Stimulated activated naive CD8-positive, alpha-beta T cell treated with anti-CD3 and anti-CD28 coated beads, Interleukin-15, Interleukin-2, amounts not matched to agents 100 U/mL and 50 U/mL, for 24 hours (primary cell): ENCODE measurements at regions not wholly inside any gene's neighbourhood (a gene's known extent, or its start where the extent isn't known, plus 50 kb on each side); places are given as distances from the start of the nearest gene placed in this dataset.

Source experiments
- ATAC-seq: fragments of 150-1000 bp; cut with Tn5 transposase; one replicate; pipeline ENCODE4 v1.10.0; 2021
- DNase-seq: peaks from one replicate; pipeline ENCODE4 v3.0.0; 2021

DNA sequence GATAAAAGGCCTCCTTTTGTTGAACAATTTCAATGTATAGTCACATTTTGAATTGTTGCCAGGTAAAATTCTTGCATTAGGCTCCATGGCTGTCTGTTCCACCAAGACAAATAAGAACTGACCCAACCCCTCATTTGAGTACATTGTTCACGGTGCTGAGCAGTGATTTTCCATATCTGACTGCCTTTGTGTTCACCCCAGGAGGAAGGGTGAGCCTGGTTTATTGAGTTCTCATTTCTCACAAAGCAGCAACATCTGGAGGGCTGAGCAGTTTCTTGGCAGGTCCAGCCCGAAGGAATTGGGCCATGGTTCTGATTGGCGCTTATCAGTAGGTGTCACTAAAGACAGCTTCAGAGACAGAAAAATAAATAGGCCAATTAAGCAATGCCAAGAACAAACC lies 149.1 kb downstream of the BMP4 start:
- ATAC-seq, result no peak
- DNase-seq, result no peak

DNA sequence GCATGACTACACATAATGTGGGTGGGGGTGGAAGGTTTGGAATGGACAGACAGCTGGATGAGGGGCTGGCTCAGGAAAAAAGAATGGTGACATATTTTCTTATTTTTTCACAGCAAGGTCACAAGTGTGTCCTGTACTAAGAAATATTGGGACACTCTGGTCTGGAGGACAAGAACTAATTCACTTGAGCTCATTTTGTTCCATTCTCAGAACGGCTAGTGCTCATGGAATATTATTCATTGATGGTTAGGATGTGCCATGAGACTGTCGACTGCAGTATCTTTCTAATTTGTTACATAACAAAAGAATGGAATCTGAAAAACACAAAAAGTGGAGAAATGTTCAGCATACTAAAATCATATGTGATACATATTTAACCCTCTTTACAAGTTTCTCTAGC lies 149.5 kb downstream of the BMP4 start:
- no peak for DNase-seq
- ATAC-seq, result no peak

DNA sequence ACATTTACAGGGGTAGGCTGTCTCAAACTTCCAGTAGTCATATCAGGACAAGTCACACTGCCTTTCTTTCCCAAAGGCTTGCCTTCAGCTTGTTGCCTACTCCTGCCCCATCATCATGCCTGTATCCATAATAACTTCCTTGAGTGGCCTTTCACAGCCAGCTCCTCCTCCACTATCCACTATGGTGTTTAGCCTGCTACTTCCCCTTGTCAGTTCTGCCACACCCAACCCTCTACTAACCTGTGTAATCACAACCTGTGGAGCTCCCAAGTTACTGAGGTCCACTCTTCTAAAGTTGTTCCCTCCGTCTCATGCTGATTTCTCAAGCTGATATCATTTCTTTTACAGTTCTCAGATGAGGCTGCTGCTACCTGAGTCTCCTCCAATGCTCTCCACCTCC lies 159.9 kb downstream of the BMP4 start:
- no peak for DNase-seq
- no peak for ATAC-seq

DNA sequence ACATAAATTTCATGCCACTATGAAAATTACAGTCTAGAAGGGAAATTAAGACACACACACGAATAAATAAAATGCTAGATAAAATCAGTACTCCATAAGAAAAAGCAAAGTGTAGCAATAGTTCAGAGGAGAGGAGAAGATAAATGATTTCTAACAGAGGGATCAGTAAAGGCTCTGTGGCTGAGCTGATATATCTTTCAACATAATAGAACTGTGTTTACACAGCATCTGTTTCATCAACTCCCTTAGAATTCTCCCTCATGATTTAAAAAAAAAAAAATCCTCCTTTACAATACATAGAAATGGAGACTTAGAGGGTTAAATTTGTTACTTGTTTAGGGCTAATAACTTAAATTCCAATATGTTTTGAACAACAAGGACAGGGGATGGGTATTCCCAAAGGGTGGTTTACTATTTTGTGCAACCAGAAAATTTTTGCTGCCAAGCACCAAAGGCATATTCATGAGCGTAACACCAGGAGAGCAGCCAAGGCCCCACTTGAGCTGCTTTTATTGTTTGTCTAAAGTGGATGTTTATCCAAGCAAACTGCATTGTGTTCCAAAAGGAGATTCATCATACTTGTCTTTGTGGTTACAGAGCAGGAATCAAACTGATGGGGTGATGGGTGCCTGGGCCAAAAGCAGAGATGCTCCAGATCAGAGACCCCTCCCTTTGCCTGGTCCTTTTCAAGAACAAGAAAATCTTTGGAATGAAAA lies 162.7 kb downstream of the BMP4 start:
- DNase-seq, result no peak
- ATAC-seq, result no peak

DNA sequence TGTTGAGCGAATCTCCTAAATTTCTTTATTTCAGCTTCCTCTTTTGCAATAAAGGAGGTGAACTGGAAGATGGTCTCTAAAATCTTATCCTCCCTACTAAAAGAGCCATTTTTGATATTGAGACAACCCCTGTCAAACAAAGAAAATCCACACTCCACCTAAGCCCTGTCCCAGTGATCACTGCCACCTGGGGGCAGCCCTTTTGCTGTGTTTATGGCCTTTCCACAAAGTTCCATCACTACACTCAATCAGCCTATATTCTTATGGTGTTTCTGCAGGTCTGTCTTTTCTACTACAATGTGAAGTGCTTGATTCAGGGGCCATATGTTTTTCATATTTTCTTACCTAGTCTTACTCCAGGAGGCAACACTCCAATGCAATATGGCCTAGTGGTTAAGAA lies 163.7 kb downstream of the BMP4 start:
- DNase-seq, result no peak
- ATAC-seq, result no peak

DNA sequence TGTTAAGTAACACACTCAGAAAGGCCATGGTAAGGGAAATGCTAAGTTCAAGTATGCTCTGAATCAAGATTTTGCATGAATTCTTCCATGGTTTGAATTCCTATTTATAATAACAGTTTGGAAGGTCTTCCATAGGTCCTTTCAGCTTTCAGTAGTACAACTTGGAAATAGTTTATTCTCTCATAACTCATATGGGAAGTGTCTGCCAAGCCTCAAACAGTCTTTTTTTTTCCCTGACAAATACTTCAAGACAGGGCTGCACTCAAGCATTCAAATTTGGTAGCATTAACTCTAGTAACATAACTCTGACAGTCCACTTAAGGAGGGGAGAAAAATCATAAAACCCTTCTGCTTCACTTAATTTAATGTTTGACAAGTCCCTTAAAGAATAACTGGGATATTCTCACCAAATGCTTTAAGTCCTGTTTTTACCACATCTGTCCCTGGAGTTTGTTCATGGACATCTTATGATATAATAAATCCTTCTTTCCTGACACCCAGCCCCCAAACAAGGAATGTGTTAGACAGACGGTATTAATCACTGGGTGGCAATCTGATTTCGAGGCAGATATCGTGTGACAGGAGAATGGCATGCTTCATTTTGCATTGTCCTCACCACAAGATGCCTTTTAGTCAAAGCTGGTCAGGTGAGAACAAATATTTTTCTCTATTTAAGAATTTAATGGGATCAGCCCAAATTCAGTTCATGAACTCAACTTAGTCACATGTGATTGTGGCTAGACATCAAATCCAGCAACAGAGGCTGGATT lies 165.7 kb downstream of the BMP4 start:
- no peak for DNase-seq
- no peak for ATAC-seq

DNA sequence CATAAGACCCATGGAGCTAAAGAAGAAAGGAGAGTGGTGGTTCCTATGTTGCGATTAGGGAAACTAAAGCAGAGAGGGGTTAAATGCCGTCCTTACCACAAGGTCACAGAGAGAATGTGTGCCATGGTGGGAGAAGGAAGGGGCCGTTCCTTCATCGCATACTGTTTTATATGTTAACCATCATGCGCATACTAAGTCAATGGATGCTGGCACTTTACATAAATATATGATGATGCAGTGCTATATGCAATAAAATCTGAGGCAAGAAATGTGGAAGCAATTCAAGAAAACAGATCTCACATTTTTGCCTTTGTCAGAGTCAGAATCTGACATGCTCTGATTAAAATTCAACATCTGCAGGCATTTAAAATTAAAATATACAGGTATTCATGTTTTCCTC lies 168.1 kb downstream of the BMP4 start:
- ATAC-seq (no peak), DNase-seq (no peak)

DNA sequence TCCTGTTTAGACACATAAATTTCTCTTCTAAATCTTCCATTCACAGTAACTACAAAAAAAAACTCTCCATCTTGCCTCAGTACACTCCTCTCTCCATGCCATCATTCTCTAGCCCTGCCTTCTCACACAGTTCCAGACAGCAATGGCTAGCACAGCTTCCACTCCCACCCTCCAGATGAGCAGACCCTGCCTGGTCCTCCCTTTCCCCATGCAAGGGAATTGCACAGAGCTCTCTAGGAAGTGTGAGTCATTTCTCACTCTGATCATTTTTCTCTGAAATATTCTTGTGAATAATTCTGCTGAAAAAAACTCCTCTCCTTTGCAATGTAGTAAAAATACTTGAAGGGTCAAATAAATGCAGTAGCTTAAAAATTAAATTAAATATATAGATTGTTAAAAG lies 170.6 kb downstream of the BMP4 start:
- DNase-seq, result no peak
- no peak for ATAC-seq

GRCh38 chr14:53784688-53785087 lies 171.9 kb downstream of the BMP4 start:
- DNase-seq, result no peak
- ATAC-seq, result no peak

DNA sequence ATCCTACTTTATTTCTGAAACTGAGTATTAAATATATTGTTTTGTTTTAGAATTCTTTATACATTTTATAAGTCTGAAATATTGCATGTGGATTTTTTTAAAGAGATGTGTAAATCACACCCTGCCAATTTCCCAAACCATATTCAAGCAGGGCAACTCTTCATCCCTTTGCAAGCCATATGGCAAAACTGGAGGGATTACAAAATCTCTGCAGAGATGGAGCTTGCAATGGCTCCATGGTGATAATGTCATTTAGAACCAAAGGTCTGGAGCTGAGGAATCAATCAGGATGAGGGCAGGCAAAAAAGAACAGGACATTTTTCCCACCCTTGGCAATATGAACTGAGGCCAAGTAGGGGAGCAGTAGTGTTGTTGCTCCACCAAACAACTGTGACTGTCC lies 173.4 kb downstream of the BMP4 start:
- no peak for DNase-seq

GRCh38 chr14:53780051-53780555 lies 176.5 kb downstream of the BMP4 start:
- no peak for ATAC-seq
- no peak for DNase-seq

More for the DNA sequence above, 173.4 kb downstream of the BMP4 start:
- no peak for ATAC-seq

DNA sequence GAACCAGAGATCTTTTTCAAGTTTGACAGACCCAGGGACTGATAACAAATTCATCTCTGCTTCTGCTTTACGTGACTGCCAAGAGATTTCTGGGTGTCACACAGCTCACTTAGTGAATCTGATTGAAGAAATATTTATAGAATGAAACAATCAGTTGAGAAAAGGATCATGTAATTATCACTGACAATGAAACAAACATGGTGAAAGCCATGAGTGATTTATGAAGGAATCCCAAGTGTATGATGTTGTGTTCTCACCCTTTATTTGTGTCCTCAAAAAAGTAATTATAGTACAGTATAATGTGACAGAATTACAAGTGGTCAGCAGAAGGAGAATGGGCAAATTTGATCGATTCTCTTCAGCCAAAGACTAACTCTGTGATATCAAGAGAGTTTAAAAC lies 177.3 kb downstream of the BMP4 start:
- ATAC-seq, result no peak
- DNase-seq, result no peak

GRCh38 chr14:53778263-53778662 lies 178.4 kb downstream of the BMP4 start:
- DNase-seq (no peak), ATAC-seq (no peak)

DNA sequence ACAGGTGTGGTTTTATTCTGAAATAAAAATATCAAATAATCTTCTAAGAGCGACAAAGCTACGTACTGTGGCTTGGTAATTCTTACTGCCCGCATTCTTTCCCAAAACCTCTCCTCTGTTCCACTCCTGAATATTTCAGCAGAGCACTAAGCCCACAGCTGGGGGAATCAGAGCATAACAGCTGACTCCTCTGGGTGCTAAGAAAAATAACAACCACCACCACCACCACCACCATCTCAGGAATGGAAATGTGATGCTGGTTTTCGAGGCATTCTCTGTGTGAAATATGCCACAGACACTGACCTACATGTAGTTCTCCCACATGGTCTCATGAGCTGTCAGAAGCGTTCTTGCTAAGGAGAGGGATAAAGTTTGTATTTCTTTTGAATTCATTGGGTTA lies 183.7 kb downstream of the BMP4 start:
- DNase-seq (no peak), ATAC-seq (no peak)

DNA sequence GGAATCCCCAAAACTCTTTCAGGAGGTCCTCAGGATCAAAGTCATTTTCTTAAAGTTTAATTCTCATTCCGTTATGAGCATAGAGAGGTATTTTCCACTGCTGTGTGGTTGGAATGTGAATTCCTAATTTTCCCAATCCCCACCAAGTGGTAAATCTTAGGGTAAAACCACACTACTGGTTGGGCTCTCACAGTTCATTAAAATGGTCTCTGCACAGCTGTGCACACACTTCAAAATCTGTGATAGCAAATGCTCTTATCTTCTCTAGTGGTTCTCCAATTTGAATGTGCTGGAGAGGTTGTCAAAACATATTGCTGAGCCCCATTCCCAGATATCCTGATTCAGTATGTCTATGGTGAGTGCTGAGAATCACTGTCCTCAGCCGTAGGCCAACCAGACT lies 189.1 kb downstream of the BMP4 start:
- DNase-seq (no peak), ATAC-seq (no peak)

GRCh38 chr14:53766601-53767000 lies 190.0 kb downstream of the BMP4 start:
- DNase-seq, result no peak
- ATAC-seq, result no peak

DNA sequence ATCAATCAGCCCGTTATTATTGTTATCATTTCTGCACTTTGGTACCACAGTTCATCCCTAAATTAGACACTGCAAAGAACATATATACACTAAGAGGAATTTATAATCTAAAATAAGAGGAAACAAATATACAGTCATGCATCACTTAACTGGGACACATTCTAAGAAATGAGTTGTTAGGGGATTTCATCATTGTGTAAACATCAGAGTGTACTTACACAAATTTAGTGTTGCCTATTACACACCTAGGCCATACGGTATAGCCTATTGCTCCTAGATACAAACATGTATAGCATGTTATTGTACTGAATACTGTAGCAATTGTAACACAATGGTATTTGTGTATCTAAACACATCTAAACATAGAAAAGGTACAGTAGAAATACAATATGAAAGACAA lies 190.5 kb downstream of the BMP4 start:
- ATAC-seq (no peak), DNase-seq (no peak)

GRCh38 chr14:53764846-53765245 lies 191.8 kb downstream of the BMP4 start:
- DNase-seq, result no peak
- ATAC-seq, result no peak

GRCh38 chr14:53758141-53758540 lies 198.5 kb downstream of the BMP4 start:
- no peak for ATAC-seq
- DNase-seq, result no peak

DNA sequence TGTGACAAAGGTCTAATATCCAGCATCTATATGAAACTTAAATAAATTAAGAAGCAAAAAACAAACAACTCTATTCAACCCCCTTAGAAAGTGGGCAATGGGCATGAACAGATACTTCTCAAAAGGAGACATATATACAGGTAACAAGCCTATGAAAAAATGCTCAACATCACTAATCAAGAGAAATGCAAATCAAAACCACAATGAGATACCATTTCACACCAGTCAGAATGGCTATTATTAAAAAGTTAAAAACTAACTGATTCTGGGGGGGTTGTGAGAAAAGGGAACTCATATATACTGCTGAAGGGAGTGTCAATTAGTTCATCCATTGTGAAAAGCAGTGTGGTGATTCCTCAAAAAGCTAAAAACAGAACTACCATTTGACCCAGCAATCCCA lies 198.9 kb downstream of the BMP4 start:
- DNase-seq (no peak), ATAC-seq (no peak)

GRCh38 chr14:53751650-53752049 lies 205.0 kb downstream of the BMP4 start:
- DNase-seq (no peak), ATAC-seq (no peak)

GRCh38 chr14:53748691-53749090 lies 207.9 kb downstream of the BMP4 start:
- DNase-seq, result no peak
- no peak for ATAC-seq

DNA sequence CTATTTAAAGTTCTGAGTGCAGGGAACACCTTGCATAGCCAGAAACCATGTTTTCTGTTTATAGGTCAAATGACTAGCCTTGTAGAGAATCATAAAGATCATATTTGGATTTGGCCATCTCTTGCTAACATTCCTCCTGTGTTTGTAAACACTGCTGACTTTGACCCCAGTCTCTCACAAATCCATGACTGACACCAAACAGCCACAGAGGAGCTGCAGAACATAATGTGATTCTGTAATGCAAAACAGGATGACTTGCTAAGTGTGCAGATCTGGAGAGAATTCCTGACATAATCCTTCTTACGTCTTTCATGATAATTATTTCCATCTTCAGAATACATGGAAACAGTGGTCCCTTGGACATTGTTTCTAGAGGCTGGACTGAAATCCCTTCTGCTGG lies 211.8 kb downstream of the BMP4 start:
- DNase-seq, result no peak
- ATAC-seq, result no peak

DNA sequence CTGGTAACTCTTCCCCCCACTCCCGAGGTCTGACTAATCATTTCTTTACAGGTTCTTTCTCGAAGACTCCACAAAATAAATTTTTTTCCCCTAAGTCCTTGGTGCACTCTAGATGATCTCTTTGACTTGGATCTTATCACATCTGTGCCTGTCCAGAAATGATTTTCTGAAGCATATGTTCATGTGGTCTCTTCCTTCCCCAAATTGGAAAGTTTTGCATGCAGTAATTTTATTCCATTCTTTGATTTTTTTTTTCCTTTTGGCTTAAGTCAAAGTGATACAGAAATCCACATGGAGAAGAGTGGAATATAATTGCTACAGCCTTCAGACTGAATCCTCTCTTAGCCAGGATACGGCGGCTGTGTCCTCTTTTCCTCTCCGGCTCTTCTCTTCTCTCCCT lies 213.3 kb downstream of the BMP4 start:
- ATAC-seq (no peak), DNase-seq (no peak)
